T-helper 17 cell (primary cell): ENCODE measurements at regions not wholly inside any gene's neighbourhood (a gene's known extent, or its start where the extent isn't known, plus 50 kb on each side); places are given as distances from the start of the nearest gene placed in this dataset.

Source experiments
- ATAC-seq: fragments of 150-1000 bp; cut with Tn5 transposase; 2 replicates; pipeline ENCODE4 v1.10.0; 2021; ENCODE audit warnings: mild to moderate bottlenecking, moderate library complexity
- DNase-seq, 3 donors: peaks; one replicate each; pipeline versions ENCODE4 v3.0.0 to v3.0.0-alpha.2; 2020 to 2021
- H3K9me3 ChIP-seq: one replicate; pipeline ENCODE4 v1.7.0; 2013; ENCODE audit warnings: low read length, mild to moderate bottlenecking; ENCODE audit not compliant: control insufficient read depth, poor library complexity, severe bottlenecking
- H3K27ac Mint-ChIP-seq: one replicate; pipeline ENCODE4 v1.8.0; 2022; ENCODE audit warnings: mild to moderate bottlenecking, moderate library complexity, mixed read lengths
- H3K27me3 Mint-ChIP-seq: one replicate; pipeline ENCODE4 v1.8.0; 2022; ENCODE audit warnings: mixed read lengths
- H3K36me3 Mint-ChIP-seq: one replicate; pipeline ENCODE4 v1.8.0; 2022; ENCODE audit warnings: low read depth, mixed read lengths
- H3K4me1 Mint-ChIP-seq: one replicate; pipeline ENCODE4 v1.8.0; 2022; ENCODE audit warnings: mild to moderate bottlenecking, mixed read lengths
- H3K4me3 Mint-ChIP-seq: one replicate; pipeline ENCODE4 v1.8.0; 2022; ENCODE audit warnings: mild to moderate bottlenecking, moderate library complexity, mixed read lengths

DNA sequence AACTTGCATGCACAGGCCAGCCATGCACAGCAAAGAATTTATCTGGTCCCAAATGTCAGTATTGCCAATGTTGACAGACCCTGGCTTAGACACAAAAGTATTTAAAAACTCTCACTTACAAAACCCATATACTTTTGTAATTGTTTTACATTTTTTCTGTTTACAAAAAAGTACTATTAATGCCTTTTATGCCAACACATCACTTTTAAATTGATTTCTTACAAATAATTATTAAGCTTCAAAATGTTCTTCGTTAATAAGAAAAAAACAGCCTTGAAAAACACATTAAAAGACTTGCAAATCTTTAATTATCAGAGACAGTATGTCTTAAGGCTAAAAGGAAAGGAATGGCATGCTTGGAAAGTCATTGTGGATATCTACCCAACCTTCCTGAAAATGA, 181.3 kb upstream of the TWIST2 start:
- H3K27me3 Mint-ChIP-seq: peaks cover 25% of the 10 kb centered on the region
- DNase-seq (no peak), ATAC-seq (no peak)
- no peak overlapping the region for H3K27ac Mint-ChIP-seq
- no peaks in the 10 kb centered on the region for H3K9me3 ChIP-seq
- H3K36me3 Mint-ChIP-seq: no peaks in the 10 kb centered on the region
- H3K4me3 Mint-ChIP-seq: no peak overlapping the region
- H3K4me1 Mint-ChIP-seq: no peaks in the 10 kb centered on the region

DNA sequence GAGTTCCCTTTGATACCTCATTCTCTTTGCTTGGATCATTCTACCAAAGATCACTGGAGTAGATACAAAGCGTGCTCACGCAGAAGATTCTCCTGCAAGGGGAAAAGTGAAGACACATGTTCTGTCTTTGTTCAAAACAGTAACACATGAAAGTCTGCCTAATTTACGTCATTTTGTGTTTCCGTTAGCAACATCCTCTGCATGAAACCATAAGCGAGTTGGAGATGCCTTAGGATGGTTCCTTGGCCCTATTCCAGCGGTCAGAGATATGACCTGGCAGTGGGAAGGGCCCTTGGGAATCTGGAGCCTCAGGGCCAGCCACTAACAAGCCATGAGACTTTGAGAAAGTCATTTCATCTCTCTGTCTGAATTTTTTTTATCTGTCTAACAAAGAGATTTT, 180.9 kb upstream of the TWIST2 start:
- peaks cover 25% of the 10 kb centered on the region for H3K27me3 Mint-ChIP-seq
- no peaks in the 10 kb centered on the region for H3K4me1 Mint-ChIP-seq
- H3K4me3 Mint-ChIP-seq: no peak overlapping the region
- H3K9me3 ChIP-seq: no peaks in the 10 kb centered on the region
- no peak for DNase-seq
- H3K27ac Mint-ChIP-seq: no peak overlapping the region
- no peaks in the 10 kb centered on the region for H3K36me3 Mint-ChIP-seq
- ATAC-seq: no peak

DNA sequence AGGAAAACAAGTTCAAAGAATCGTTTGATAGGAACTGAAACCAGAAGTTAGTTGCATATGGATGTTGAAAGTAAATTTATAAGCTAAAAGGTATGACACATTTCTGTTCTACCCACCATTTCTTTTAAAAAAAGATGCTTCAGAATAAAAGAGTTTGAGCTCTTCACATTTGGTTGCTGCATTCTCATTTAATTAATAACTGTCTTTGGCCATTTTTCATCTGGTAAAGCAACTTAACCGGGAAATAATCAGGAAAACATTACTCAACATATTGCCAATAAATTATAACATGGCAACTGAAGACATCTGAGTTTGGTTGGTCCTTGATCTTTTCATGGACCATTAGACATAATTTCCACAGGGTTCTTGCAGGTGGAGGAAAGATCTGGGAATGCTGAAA, 180.2 kb upstream of the TWIST2 start:
- DNase-seq (no peak), ATAC-seq (no peak)
- Mint-ChIP-seq H3K27me3 (peaks cover 25% of the 10 kb centered on the region), H3K4me1 (no peaks in the 10 kb centered on the region), H3K4me3 (no peak overlapping the region), H3K36me3 (no peaks in the 10 kb centered on the region), H3K27ac (no peak overlapping the region)
- no peaks in the 10 kb centered on the region for H3K9me3 ChIP-seq

GRCh38 chr2:238668426-238668825, 179.5 kb upstream of the TWIST2 start:
- H3K4me3 Mint-ChIP-seq: no peak overlapping the region
- ATAC-seq: no peak
- H3K36me3 Mint-ChIP-seq: no peaks in the 10 kb centered on the region
- DNase-seq: no peak
- H3K27ac Mint-ChIP-seq: no peak overlapping the region
- H3K27me3 Mint-ChIP-seq: peaks cover 25% of the 10 kb centered on the region
- no peaks in the 10 kb centered on the region for H3K9me3 ChIP-seq
- no peaks in the 10 kb centered on the region for H3K4me1 Mint-ChIP-seq

DNA sequence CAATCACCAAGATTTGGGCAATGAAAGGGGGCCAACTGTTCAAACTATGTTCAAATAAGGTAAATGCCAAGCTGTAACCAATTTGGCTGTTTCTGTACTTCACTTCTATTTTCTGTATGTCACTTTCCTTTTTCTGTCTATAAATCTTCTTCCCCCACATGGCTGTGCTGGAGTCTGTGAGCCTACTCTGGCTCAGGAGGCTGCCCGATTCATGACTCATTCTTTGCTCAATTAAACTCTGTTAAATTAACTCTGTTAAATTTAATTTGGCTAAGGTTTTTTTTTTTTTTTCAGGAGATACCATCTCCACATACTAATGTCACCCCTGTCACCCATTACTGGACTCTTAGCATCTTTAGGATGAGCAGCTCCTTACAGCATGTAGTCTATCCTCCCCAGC, 178.8 kb upstream of the TWIST2 start:
- Mint-ChIP-seq H3K27ac (no peak overlapping the region), H3K36me3 (no peaks in the 10 kb centered on the region), H3K4me1 (no peaks in the 10 kb centered on the region), H3K4me3 (no peak overlapping the region), H3K27me3 (peaks cover 20% of the 10 kb centered on the region)
- H3K9me3 ChIP-seq: no peaks in the 10 kb centered on the region
- no peak for ATAC-seq
- no peak for DNase-seq

GRCh38 chr2:238669581-238670080, 178.3 kb upstream of the TWIST2 start:
- DNase-seq: no peak
- no peaks in the 10 kb centered on the region for H3K4me1 Mint-ChIP-seq
- no peak overlapping the region for H3K4me3 Mint-ChIP-seq
- peaks cover 19% of the 10 kb centered on the region for H3K27me3 Mint-ChIP-seq
- no peaks in the 10 kb centered on the region for H3K36me3 Mint-ChIP-seq
- no peak overlapping the region for H3K27ac Mint-ChIP-seq
- H3K9me3 ChIP-seq: no peaks in the 10 kb centered on the region
- no peak for ATAC-seq

GRCh38 chr2:238670111-238670585, 177.7 kb upstream of the TWIST2 start:
- H3K27ac Mint-ChIP-seq: no peak overlapping the region
- DNase-seq: no peak
- H3K36me3 Mint-ChIP-seq: no peaks in the 10 kb centered on the region
- H3K27me3 Mint-ChIP-seq: peaks cover 17% of the 10 kb centered on the region
- H3K4me1 Mint-ChIP-seq: no peaks in the 10 kb centered on the region
- ATAC-seq: no peak
- H3K4me3 Mint-ChIP-seq: no peak overlapping the region
- no peaks in the 10 kb centered on the region for H3K9me3 ChIP-seq

DNA sequence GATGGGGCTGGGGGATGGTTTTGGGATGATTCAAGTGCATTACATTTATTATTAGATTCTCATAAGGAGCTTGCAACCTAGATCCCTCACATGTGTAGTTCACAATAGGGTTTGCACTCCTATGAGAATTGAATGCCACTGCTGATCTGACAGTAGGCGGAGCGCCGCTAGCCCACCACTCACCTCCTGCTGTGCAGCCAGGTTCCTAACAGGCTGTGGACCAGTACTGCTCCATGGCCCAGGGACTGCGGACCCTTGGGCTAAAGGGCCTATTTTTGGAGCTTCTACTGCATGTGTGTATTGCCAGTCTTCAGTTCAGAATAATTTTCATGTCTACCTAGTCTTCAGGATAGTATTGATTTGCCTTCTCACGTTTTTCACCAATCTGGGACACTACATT, 165.3 kb upstream of the TWIST2 start:
- Mint-ChIP-seq H3K4me1 (no peaks in the 10 kb centered on the region), H3K36me3 (no peaks in the 10 kb centered on the region), H3K27me3 (peaks cover 46% of the 10 kb centered on the region), H3K27ac (no peak overlapping the region), H3K4me3 (no peak overlapping the region)
- DNase-seq (no peak), ATAC-seq (no peak)
- H3K9me3 ChIP-seq: no peaks in the 10 kb centered on the region

GRCh38 chr2:238684362-238685326, 163.2 kb upstream of the TWIST2 start:
- DNase-seq: no peak
- Mint-ChIP-seq H3K27me3 (peaks cover 60% of the 10 kb centered on the region), H3K27ac (no peak overlapping the region), H3K4me3 (no peak overlapping the region), H3K4me1 (no peaks in the 10 kb centered on the region), H3K36me3 (no peaks in the 10 kb centered on the region)
- ATAC-seq: no peak
- no peaks in the 10 kb centered on the region for H3K9me3 ChIP-seq

DNA sequence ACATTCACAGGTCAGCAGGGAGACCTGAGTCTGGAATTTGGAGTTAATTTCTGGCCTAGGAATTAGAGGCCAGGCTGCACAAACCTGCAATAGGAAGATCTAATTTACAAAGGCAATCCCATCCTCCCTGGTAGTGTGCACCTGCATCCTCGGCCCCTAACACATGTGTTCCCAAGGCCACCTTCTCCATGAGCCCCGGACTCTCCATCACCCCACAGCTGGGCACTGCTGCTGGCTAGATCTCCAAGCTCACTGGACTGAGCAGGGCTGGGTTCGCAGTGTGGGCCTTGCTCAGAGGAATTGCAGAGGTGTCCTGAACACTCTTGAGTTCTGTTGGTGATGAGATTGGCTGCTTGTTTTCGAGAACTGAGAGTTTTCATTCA, 162.6 kb upstream of the TWIST2 start:
- no peaks in the 10 kb centered on the region for H3K4me1 Mint-ChIP-seq
- no peak for ATAC-seq
- no peak overlapping the region for H3K4me3 Mint-ChIP-seq
- no peak overlapping the region for H3K27ac Mint-ChIP-seq
- no peaks in the 10 kb centered on the region for H3K36me3 Mint-ChIP-seq
- H3K9me3 ChIP-seq: no peaks in the 10 kb centered on the region
- no peak for DNase-seq
- H3K27me3 Mint-ChIP-seq: peaks cover 65% of the 10 kb centered on the region

DNA sequence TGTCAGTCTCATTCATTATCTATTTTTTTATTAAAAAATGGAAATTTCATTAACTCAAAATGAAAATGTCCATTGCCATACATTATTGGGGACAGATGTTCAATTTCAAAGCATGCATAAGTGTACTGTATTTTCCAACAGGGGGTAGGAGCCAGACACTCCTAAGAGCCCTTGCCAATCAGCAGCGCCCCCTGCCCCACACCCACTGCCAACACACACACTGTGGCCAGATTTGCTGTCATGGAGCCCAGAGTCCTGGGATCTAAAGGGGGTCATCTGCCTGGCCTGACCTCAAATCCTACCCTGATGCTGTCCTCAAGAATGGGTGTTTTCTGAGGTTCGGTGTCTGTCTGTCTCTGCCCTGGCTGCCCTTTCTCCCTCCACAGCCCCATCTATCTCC, 162.2 kb upstream of the TWIST2 start:
- Mint-ChIP-seq H3K4me3 (no peak overlapping the region), H3K27ac (no peak overlapping the region), H3K36me3 (no peaks in the 10 kb centered on the region), H3K27me3 (peaks cover 67% of the 10 kb centered on the region), H3K4me1 (no peaks in the 10 kb centered on the region)
- no peaks in the 10 kb centered on the region for H3K9me3 ChIP-seq
- ATAC-seq: no peak
- no peak for DNase-seq

DNA sequence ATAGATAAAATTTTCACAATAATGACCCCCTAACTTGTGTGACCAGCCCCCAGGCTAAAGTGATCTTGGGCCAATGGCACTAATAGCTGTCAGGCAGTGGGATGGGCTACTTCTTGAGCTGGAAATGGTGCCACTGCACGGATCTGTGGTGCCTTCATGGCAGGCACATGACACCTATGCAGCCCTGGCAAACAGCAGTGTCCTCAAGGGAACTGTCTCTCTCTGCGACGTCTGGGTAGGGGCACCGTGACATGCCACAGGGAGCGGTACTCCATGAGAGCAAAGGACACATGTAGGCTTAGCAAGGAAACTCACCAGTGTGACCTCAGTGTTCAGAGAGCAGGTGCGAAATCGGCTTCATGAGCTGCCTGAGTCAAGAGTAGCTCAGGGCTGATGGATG, 161.7 kb upstream of the TWIST2 start:
- Mint-ChIP-seq H3K27me3 (peaks cover 70% of the 10 kb centered on the region), H3K36me3 (no peaks in the 10 kb centered on the region), H3K4me3 (no peak overlapping the region), H3K27ac (no peak overlapping the region), H3K4me1 (no peaks in the 10 kb centered on the region)
- DNase-seq (no peak), ATAC-seq (no peak)
- no peaks in the 10 kb centered on the region for H3K9me3 ChIP-seq

DNA sequence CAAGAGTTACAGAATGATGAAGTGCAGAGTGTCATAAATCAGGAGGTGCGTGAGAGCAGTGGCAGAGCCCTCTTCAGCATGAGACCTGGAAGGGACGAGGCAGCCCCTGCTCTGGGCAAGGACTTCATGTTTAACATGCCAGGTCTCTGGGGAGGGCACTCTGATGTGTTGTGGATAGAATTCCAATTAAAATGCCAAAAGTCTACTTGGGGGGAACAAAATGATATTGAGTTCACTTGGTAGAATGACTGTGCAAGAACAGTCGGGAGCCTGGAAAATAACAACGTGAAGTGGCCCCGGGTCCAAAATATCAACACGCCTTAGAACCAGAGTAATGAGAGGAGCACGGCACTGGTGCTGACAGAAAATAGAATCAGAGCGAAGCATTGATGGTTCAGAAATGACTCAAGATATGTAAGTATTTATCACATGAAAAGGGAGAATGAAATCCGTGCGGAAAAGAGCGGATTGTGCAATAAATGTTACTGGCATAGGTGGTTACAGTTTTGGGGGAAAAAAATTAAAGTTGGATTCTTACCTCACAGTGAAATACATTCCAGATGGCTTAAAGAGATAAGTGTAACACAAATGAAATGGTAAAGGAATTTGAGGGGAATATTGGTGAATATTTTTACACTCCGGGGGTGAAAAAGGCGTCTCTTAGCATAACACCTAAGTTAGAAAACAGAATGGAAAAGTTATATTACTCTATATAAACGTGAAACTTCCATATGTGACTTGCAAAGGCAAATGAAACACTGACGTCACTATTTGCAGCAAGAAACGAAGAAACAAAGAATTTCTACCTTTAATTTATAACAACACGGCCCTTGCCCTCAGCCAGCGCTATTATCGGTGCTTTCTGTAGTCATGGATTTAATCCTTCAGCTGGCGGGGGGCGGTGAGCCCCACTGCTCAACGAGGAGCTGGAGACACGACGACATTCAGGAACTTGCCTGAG, 159.4 kb upstream of the TWIST2 start:
- DNase-seq (no peak), ATAC-seq (no peak)
- Mint-ChIP-seq H3K4me1 (no peaks in the 10 kb centered on the region), H3K36me3 (no peaks in the 10 kb centered on the region), H3K27me3 (peaks cover 72% of the 10 kb centered on the region), H3K27ac (no peak overlapping the region), H3K4me3 (no peak overlapping the region)
- H3K9me3 ChIP-seq: no peaks in the 10 kb centered on the region
